WTC11 (cell line): ENCODE measurements at regions not wholly inside any gene's neighbourhood (a gene's known extent, or its start where the extent isn't known, plus 50 kb on each side); places are given as distances from the start of the nearest gene placed in this dataset.
"Not testable (repeated sequence)": the region's sequence is repeated elsewhere in the genome, so short reads cannot be mapped to it uniquely, and the experiment has no call there.

Experiments used
- CTCF ChIP-seq: fragments of 200-600 bp; IDR thresholded peaks from 2 replicates; pipeline ENCODE4 v1.8.0; 2022; ENCODE audit warnings: antibody characterized with exemption
- FOXP4 ChIP-seq: sonication (generic); formaldehyde crosslinking; IDR thresholded peaks from 2 replicates; pipeline ENCODE4 v1.8.0; 2022; ENCODE audit warnings: mild to moderate bottlenecking, missing genetic modification reagents
- GABPB1 ChIP-seq: sonication (generic); formaldehyde crosslinking; IDR thresholded peaks from 2 replicates; pipeline ENCODE4 v1.8.1; 2023; ENCODE audit warnings: mild to moderate bottlenecking, missing genetic modification reagents
- NR2C2 ChIP-seq: sonication (generic); formaldehyde crosslinking; IDR thresholded peaks from 2 replicates; pipeline ENCODE4 v1.8.0; 2022; ENCODE audit warnings: mild to moderate bottlenecking, missing genetic modification reagents

- not testable (repeated sequence) for TF ChIP-seq CTCF; FOXP4 (CRISPR knock-in tag); NR2C2 (CRISPR knock-in tag); GABPB1 (CRISPR knock-in tag)
These were observed 156.3 kb downstream of the LRATD1 start for GRCh38 chr2:14788814-14789213.
